Esophagus muscularis mucosa (tissue), 4 donors: ENCODE measurements at regions not wholly inside any gene's neighbourhood (a gene's known extent, or its start where the extent isn't known, plus 50 kb on each side); places are given as distances from the start of the nearest gene placed in this dataset.

Experiments used
- DNase-seq: peaks from one replicate; pipeline ENCODE4 v3.0.0-alpha.2; 2017; ENCODE audit errors: extremely low spot score
- H3K27ac ChIP-seq, 4 donors: fragments of 200-600 bp; sonication (generic); replicated peaks in 1 of 4; 1 replicate in 3 of 4; 2 replicates in 1 of 4; pipeline ENCODE4 v1.5.1; 2016 to 2019; ENCODE audit warnings: mild to moderate bottlenecking in 1 of 4
- H3K27me3 ChIP-seq, 4 donors: fragments of 200-600 bp; sonication (generic); one replicate each; pipeline versions ENCODE4 v1.5.1 to v1.6.0; 2016 to 2019
- H3K36me3 ChIP-seq, 4 donors: fragments of 200-600 bp; sonication (generic); one replicate each; pipeline ENCODE4 v1.5.1; 2016 to 2019
- H3K4me1 ChIP-seq, 4 donors: fragments of 200-600 bp; sonication (generic); one replicate each; pipeline ENCODE4 v1.5.1; 2016 to 2019
- H3K4me3 ChIP-seq, 4 donors: fragments of 200-600 bp; sonication (generic); 1 replicate in 2 of 4; 2 replicates in 2 of 4; pipeline ENCODE4 v1.5.1; 2016 to 2019; ENCODE audit warnings: mild to moderate bottlenecking in 4 of 4, moderate library complexity in 1 of 4
- H3K9me3 ChIP-seq, 4 donors: fragments of 200-600 bp; sonication (generic); 1 replicate in 3 of 4; 2 replicates in 1 of 4; pipeline ENCODE4 v1.5.1; 2016 to 2019
- CTCF ChIP-seq, 3 experiments: fragments of 200-600 bp in 2 of 3; fragments of 450-650 bp in 1 of 3; sonication (generic) in 2 of 3; IDR thresholded peaks; one replicate each; pipeline ENCODE4 v1.5.1; 2017 to 2019; ENCODE audit warnings: antibody characterized with exemption in 3 of 3, mild to moderate bottlenecking in 2 of 3, moderate library complexity in 1 of 3
- EP300 ChIP-seq: sonication (generic); formaldehyde crosslinking; IDR thresholded peaks from one replicate; pipeline ENCODE4 v1.6.1; 2017; ENCODE audit warnings: antibody characterized with exemption
- POLR2A ChIP-seq: fragments of 450-650 bp; IDR thresholded peaks from one replicate; pipeline ENCODE4 v1.6.1; 2017; ENCODE audit warnings: antibody characterized with exemption, moderate library complexity, mild to moderate bottlenecking, low read depth
- POLR2AphosphoS5 ChIP-seq, 2 donors: sonication (generic); formaldehyde crosslinking; IDR thresholded peaks; one replicate each; pipeline ENCODE4 v1.6.1; 2017; ENCODE audit warnings: antibody characterized with exemption in 2 of 2
- WGBS: methylation state at CpG from one replicate; pipeline ENCODE4 v1.1.5; 2018; 5-methylcytosine and 5-hydroxymethylcytosine counted together
- intact Hi-C: fragments of 100-400 bp; cut with DNase I; formaldehyde crosslinking; loops from one replicate; pipeline ENCODE4 v1.15.1; 2023

- Histone ChIP-seq H3K9me3 (peaks cover 0 to 7% (median 2%) of the 10 kb centered on the region in 4 donors), H3K36me3 (no peaks in the 10 kb centered on the region), H3K4me3 (no peak overlapping the region), H3K27ac (no peak overlapping the region), H3K4me1 (peaks cover 0 to 8% (median 0%) of the 10 kb centered on the region in 4 donors), H3K27me3 (no peaks in the 10 kb centered on the region)
- intact Hi-C loops: no loop called here
- 43% methylated on average over 1 of the region's 1 CpG for WGBS
- TF ChIP-seq POLR2A (no peak), EP300 (no peak), CTCF (IDR thresholded peaks at IDR 0.05) (no peak), POLR2AphosphoS5 (IDR thresholded peaks at IDR 0.05) (no peak)
- no peak for DNase-seq
Measured at GRCh38 chr16:76183647-76184046, 93.6 kb upstream of the CNTNAP4 start.

- no peak overlapping the region for H3K27ac ChIP-seq
- peaks cover 0 to 7% (median 2%) of the 10 kb centered on the region in 4 donors for H3K4me1 ChIP-seq
- DNase-seq: no peak
- H3K4me3 ChIP-seq: no peak overlapping the region
- no peaks in the 10 kb centered on the region for H3K27me3 ChIP-seq
- H3K9me3 ChIP-seq: peaks cover 0 to 7% (median 2%) of the 10 kb centered on the region in 4 donors
- 86% methylated on average over 2 of the region's 2 CpGs for WGBS
- H3K36me3 ChIP-seq: no peaks in the 10 kb centered on the region
- intact Hi-C loops: no loop called here
- no peak for TF ChIP-seq EP300
- TF ChIP-seq POLR2A: no peak
- no peak for TF ChIP-seq CTCF (IDR thresholded peaks at IDR 0.05)
- TF ChIP-seq POLR2AphosphoS5 (IDR thresholded peaks at IDR 0.05): no peak
Measured at GRCh38 chr16:76190057-76190456, 87.1 kb upstream of the CNTNAP4 start.

GRCh38 chr16:76190480-76190879 lies 86.7 kb upstream of the CNTNAP4 start:
- Histone ChIP-seq H3K36me3 (no peaks in the 10 kb centered on the region), H3K4me1 (peaks cover 0 to 9% (median 3%) of the 10 kb centered on the region in 4 donors), H3K27ac (no peak overlapping the region), H3K4me3 (no peak overlapping the region), H3K9me3 (peaks cover 0 to 7% (median 2%) of the 10 kb centered on the region in 4 donors), H3K27me3 (no peaks in the 10 kb centered on the region)
- no peak for DNase-seq
- TF ChIP-seq POLR2A (no peak), CTCF (IDR thresholded peaks at IDR 0.05) (no peak), POLR2AphosphoS5 (IDR thresholded peaks at IDR 0.05) (no peak), EP300 (no peak)
- intact Hi-C loops: no loop called here

GRCh38 chr16:76193906-76194615 lies 83.1 kb upstream of the CNTNAP4 start:
- Histone ChIP-seq H3K4me1 (peaks cover 0 to 9% (median 3%) of the 10 kb centered on the region in 4 donors), H3K36me3 (no peaks in the 10 kb centered on the region), H3K27ac (peak overlapping the region; percentile 29 to 48 (median 39)), H3K9me3 (no peaks in the 10 kb centered on the region), H3K4me3 (peak overlapping the region in 1 of 4 donors; percentile 23), H3K27me3 (no peaks in the 10 kb centered on the region)
- DNase-seq: no peak
- WGBS: 23% methylated on average over 8 of the region's 8 CpGs
- intact Hi-C loops: no loop called here
- TF ChIP-seq POLR2AphosphoS5 (IDR thresholded peaks at IDR 0.05) (no peak), POLR2A (no peak), EP300 (no peak), CTCF (IDR thresholded peaks at IDR 0.05) (no peak)
